Testis (tissue), 2 donors: ENCODE measurements at regions not wholly inside any gene's neighbourhood (a gene's known extent, or its start where the extent isn't known, plus 50 kb on each side); places are given as distances from the start of the nearest gene placed in this dataset.

Experiments used
- DNase-seq: peaks from one replicate; pipeline ENCODE4 v3.0.0-alpha.2; 2019
- H3K27ac ChIP-seq, 2 donors: fragments of 200-600 bp; sonication (generic); one replicate each; pipeline ENCODE4 v1.5.1; 2019
- H3K27me3 ChIP-seq: fragments of 200-600 bp; sonication (generic); one replicate; pipeline ENCODE4 v1.5.1; 2019
- H3K36me3 ChIP-seq: fragments of 200-600 bp; sonication (generic); one replicate; pipeline ENCODE4 v1.5.1; 2017; ENCODE audit warnings: low read depth; ENCODE audit errors: missing control alignments
- H3K4me1 ChIP-seq: fragments of 200-600 bp; sonication (generic); one replicate; pipeline ENCODE4 v1.5.1; 2019
- H3K4me3 ChIP-seq, 2 donors: fragments of 200-600 bp; sonication (generic); one replicate each; pipeline ENCODE4 v1.5.1; 2017 to 2019
- H3K9me3 ChIP-seq: fragments of 200-600 bp; sonication (generic); one replicate; pipeline ENCODE4 v1.5.1; 2017
- CTCF ChIP-seq, 3 experiments: fragments of 450-650 bp in 2 of 3; fragments of 200-600 bp in 1 of 3; sonication (generic) in 1 of 3; IDR thresholded peaks; one replicate each; pipeline ENCODE4 v1.5.1; 2016 to 2019; ENCODE audit warnings: antibody characterized with exemption in 3 of 3, mild to moderate bottlenecking in 2 of 3, moderate library complexity in 1 of 3
- POLR2A ChIP-seq: fragments of 450-650 bp; IDR thresholded peaks from one replicate; pipeline ENCODE4 v1.6.1; 2017; ENCODE audit warnings: antibody characterized with exemption, mild to moderate bottlenecking, moderate library complexity
- WGBS, 2 donors: methylation state at CpG; one replicate each; pipeline ENCODE4 v1.1.5; 2018; 5-methylcytosine and 5-hydroxymethylcytosine counted together
- intact Hi-C: fragments of 100-400 bp; cut with DNase I; formaldehyde crosslinking; loops from one replicate; pipeline ENCODE4 v1.15.1; 2023; ENCODE audit warnings: low total_unique reads

- TF ChIP-seq POLR2A (no peak), CTCF (IDR thresholded peaks at IDR 0.05) (no peak)
- no peaks in the 10 kb centered on the region for H3K9me3 ChIP-seq
- no peak overlapping the region for H3K27ac ChIP-seq
- intact Hi-C loops = no loop called here
- no peaks in the 10 kb centered on the region for H3K4me1 ChIP-seq
- no peaks in the 10 kb centered on the region for H3K27me3 ChIP-seq
- H3K36me3 ChIP-seq = no peaks in the 10 kb centered on the region
- no peak for DNase-seq
- no peak overlapping the region for H3K4me3 ChIP-seq
- 67 to 93% methylated on average over 1 of the region's 1 CpG for WGBS, 2 donors
These were observed 466.0 kb upstream of the THBS1 start for GRCh38 chr15:39114690-39115378.

- no peak for TF ChIP-seq CTCF (IDR thresholded peaks at IDR 0.05)
- TF ChIP-seq POLR2A = no peak
- Histone ChIP-seq H3K36me3 (no peaks in the 10 kb centered on the region), H3K27me3 (no peaks in the 10 kb centered on the region), H3K4me1 (no peaks in the 10 kb centered on the region), H3K9me3 (no peaks in the 10 kb centered on the region), H3K27ac (no peak overlapping the region), H3K4me3 (no peak overlapping the region)
- intact Hi-C loops = no loop called here
- WGBS, 2 donors = 94% methylated on average over 2 of the region's 2 CpGs
- DNase-seq = no peak
These were observed 465.4 kb upstream of the THBS1 start for GRCh38 chr15:39115379-39116057.

- Histone ChIP-seq H3K36me3 (no peaks in the 10 kb centered on the region), H3K9me3 (no peaks in the 10 kb centered on the region), H3K27me3 (no peaks in the 10 kb centered on the region), H3K27ac (no peak overlapping the region), H3K4me3 (no peak overlapping the region), H3K4me1 (no peaks in the 10 kb centered on the region)
- WGBS, 2 donors = 61 to 72% methylated on average over 2 of the region's 2 CpGs
- intact Hi-C loops = no loop called here
- no peak for DNase-seq
- TF ChIP-seq CTCF (IDR thresholded peaks at IDR 0.05) (no peak), POLR2A (no peak)
These were observed 462.4 kb upstream of the THBS1 start for GRCh38 chr15:39118510-39118909.

GRCh38 chr15:39124155-39124552 is 456.7 kb upstream of the THBS1 start:
- H3K4me3 ChIP-seq = no peak overlapping the region
- no peak for DNase-seq
- TF ChIP-seq POLR2A = no peak
- TF ChIP-seq CTCF (IDR thresholded peaks at IDR 0.05) = no peak
- H3K27me3 ChIP-seq = no peaks in the 10 kb centered on the region
- peaks cover 19% of the 10 kb centered on the region for H3K4me1 ChIP-seq
- no peak overlapping the region for H3K27ac ChIP-seq
- WGBS, 2 donors = 60 to 72% methylated on average over 7 of the region's 7 CpGs
- no peaks in the 10 kb centered on the region for H3K9me3 ChIP-seq
- intact Hi-C loops = no loop called here
- no peaks in the 10 kb centered on the region for H3K36me3 ChIP-seq
